ENCODE measurements at regions not wholly inside any gene's neighbourhood (a gene's known extent, or its start where the extent isn't known, plus 50 kb on each side); places are given as distances from the start of the nearest gene placed in this dataset.

DNA sequence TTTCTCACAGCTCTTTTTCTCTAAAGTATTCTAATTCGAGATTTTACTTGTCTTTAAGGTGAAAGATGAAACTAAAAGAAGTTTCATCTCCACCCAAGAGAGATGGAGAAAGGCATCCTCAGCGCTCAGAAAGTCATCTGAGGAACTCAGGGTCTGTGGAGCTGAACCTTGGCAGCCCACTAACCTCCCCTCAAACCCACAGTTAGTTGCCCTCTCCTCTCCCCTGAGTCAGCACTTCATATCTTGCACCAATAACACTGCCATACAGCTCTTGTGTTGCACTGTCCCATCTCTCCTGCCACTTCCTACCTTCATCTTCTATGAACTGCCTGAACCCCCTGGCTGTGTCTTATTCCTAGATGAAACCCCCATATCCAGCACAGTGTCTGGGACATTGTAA lies 184.8 kb downstream of the RAB28 start:
- TF ChIP-seq, protein P1, sequence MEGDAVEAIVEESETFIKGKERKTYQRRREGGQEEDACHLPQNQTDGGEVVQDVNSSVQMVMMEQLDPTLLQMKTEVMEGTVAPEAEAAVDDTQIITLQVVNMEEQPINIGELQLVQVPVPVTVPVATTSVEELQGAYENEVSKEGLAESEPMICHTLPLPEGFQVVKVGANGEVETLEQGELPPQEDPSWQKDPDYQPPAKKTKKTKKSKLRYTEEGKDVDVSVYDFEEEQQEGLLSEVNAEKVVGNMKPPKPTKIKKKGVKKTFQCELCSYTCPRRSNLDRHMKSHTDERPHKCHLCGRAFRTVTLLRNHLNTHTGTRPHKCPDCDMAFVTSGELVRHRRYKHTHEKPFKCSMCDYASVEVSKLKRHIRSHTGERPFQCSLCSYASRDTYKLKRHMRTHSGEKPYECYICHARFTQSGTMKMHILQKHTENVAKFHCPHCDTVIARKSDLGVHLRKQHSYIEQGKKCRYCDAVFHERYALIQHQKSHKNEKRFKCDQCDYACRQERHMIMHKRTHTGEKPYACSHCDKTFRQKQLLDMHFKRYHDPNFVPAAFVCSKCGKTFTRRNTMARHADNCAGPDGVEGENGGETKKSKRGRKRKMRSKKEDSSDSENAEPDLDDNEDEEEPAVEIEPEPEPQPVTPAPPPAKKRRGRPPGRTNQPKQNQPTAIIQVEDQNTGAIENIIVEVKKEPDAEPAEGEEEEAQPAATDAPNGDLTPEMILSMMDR (IDR thresholded peaks at IDR 0.05), result no peak
- no peak for TF ChIP-seq EZH2 (IDR thresholded peaks at IDR 0.05; ENCODE audit: borderline replicate concordance, insufficient read depth, low read depth, low read length, poor library complexity, severe bottlenecking)

Data from B cell (primary cell).